H1 (cell line): ENCODE measurements at regions not wholly inside any gene's neighbourhood (a gene's known extent, or its start where the extent isn't known, plus 50 kb on each side); places are given as distances from the start of the nearest gene placed in this dataset.

ENCODE experiments used
- CTCF ChIA-PET: fragments of 300-600 bp; sonication (Branson Sonifier 250); formaldehyde crosslinking; loops from one replicate; lab custom pipeline; 2021; ENCODE audit not compliant: partially characterized antibody; lab: Charles Lee
- POLR2A ChIA-PET: fragments of 300-600 bp; sonication (Branson Sonifier 250); formaldehyde crosslinking; loops from one replicate; lab custom pipeline; 2021; ENCODE audit warnings: inconsistent platforms; ENCODE audit not compliant: partially characterized antibody; lab: Charles Lee
- DNase-seq, 2 experiments: peaks; one replicate each; pipeline versions ENCODE4 v3.0.0 to v3.0.0-alpha.2; 2010 to 2022; ENCODE audit warnings: low spot score in 2 of 2, low read depth in 1 of 2, mixed read lengths in 1 of 2
- FAIRE-seq: peaks from 2 replicates; lab custom pipeline; 2011; peaks lifted over from hg19 to GRCh38; lab: Jason Lieb, UNC
- H2AFZ ChIP-seq: 2 replicates; pipeline ENCODE4 v1.8.1; 2012; ENCODE audit warnings: low read length, inconsistent platforms
- H2AK5ac ChIP-seq: 2 replicates; pipeline ENCODE4 v1.6.1; 2013; ENCODE audit warnings: low read depth, low read length
- H2BK120ac ChIP-seq: replicated peaks from 2 replicates; pipeline ENCODE3; 2013; ENCODE audit warnings: low read depth, low read length, inconsistent platforms
- H2BK12ac ChIP-seq: 2 replicates; pipeline ENCODE4 v1.6.1; 2013; ENCODE audit warnings: low read depth, low read length
- H2BK15ac ChIP-seq: 2 replicates; pipeline ENCODE4 v1.6.1; 2013; ENCODE audit warnings: low read length
- H2BK20ac ChIP-seq: 2 replicates; pipeline ENCODE4 v1.6.1; 2013; ENCODE audit warnings: low read length
- H2BK5ac ChIP-seq: 2 replicates; pipeline ENCODE4 v1.6.1; 2013; ENCODE audit warnings: low read depth, low read length
- H3K14ac ChIP-seq: 2 replicates; pipeline ENCODE4 v1.6.1; 2013; ENCODE audit warnings: inconsistent platforms; ENCODE audit not compliant: insufficient read length
- H3K18ac ChIP-seq: 2 replicates; pipeline ENCODE4 v1.6.1; 2013; ENCODE audit warnings: low read length; ENCODE audit errors: extremely low read depth
- H3K23ac ChIP-seq: 2 replicates; pipeline ENCODE4 v1.6.1; 2013; ENCODE audit warnings: inconsistent platforms; ENCODE audit not compliant: insufficient read length
- H3K23me2 ChIP-seq: 2 replicates; pipeline ENCODE4 v1.6.1; 2013; ENCODE audit warnings: low read depth, low read length
- H3K27ac ChIP-seq: 2 replicates; pipeline ENCODE4 v1.6.1; 2011; ENCODE audit warnings: low read depth, low read length, inconsistent platforms
- H3K27me3 ChIP-seq, 4 experiments: replicated peaks in 1 of 4; 1 replicate in 1 of 4; 2 replicates in 3 of 4; pipeline versions ENCODE4 v1.6.1 to v1.8.1; 2011 to 2013; ENCODE audit warnings: low read length in 3 of 4, mild to moderate bottlenecking in 3 of 4, inconsistent platforms in 2 of 4, mixed read lengths in 2 of 4, moderate library complexity in 1 of 4; ENCODE audit not compliant: control insufficient read depth in 3 of 4, insufficient read depth in 3 of 4; ENCODE audit errors: extremely low read depth in 1 of 4
- H3K36me3 ChIP-seq, 4 experiments: 2 replicates each; pipeline versions ENCODE4 v1.6.1 to v1.8.1; 2011 to 2013; ENCODE audit warnings: mild to moderate bottlenecking in 4 of 4, low read length in 3 of 4, moderate library complexity in 2 of 4, control low read depth in 1 of 4, inconsistent platforms in 1 of 4; ENCODE audit not compliant: insufficient read depth in 4 of 4, control insufficient read depth in 2 of 4
- H3K4ac ChIP-seq: replicated peaks from 2 replicates; pipeline ENCODE3; 2013; ENCODE audit warnings: low read length, low read depth, mixed read lengths, inconsistent platforms; ENCODE audit not compliant: insufficient read length
- H3K4me1 ChIP-seq, 4 experiments: replicated peaks in 1 of 4; 1 replicate in 1 of 4; 2 replicates in 3 of 4; pipeline versions ENCODE4 v1.6.1 to v1.8.1; 2011 to 2013; ENCODE audit warnings: low read length in 3 of 4, inconsistent platforms in 2 of 4, mixed read lengths in 1 of 4; ENCODE audit not compliant: insufficient read depth in 4 of 4, control insufficient read depth in 3 of 4
- H3K4me2 ChIP-seq, 2 experiments: 2 replicates each; pipeline versions ENCODE4 v1.6.1 to v1.8.1; 2011 to 2013; ENCODE audit warnings: low read depth in 2 of 2, low read length in 2 of 2, control low read depth in 1 of 2, inconsistent platforms in 1 of 2, mild to moderate bottlenecking in 1 of 2; ENCODE audit not compliant: insufficient read depth in 1 of 2
- H3K4me3 ChIP-seq, 4 experiments: fragments of 200-600, 300-600 bp in 1 of 4; sonication (generic), shearing (Covaris generic), sonication (Bioruptor Twin) in 1 of 4; 2 replicates each; pipeline versions ENCODE4 v1.5.1 to v1.8.1; 2011 to 2016; ENCODE audit warnings: low read length in 4 of 4, low read depth in 3 of 4, control low read depth in 2 of 4, inconsistent platforms in 2 of 4, mild to moderate bottlenecking in 2 of 4, mixed read lengths in 1 of 4, moderate library complexity in 1 of 4; ENCODE audit not compliant: insufficient read depth in 2 of 4; ENCODE audit errors: extremely low read depth in 1 of 4
- H3K56ac ChIP-seq: replicated peaks from 2 replicates; pipeline ENCODE3; 2013; ENCODE audit warnings: low read depth, mild to moderate bottlenecking, mixed read lengths, low read length, inconsistent platforms; ENCODE audit not compliant: insufficient read length
- H3K79me1 ChIP-seq: 2 replicates; pipeline ENCODE4 v1.6.1; 2013; ENCODE audit warnings: low read depth, low read length, control low read depth
- H3K79me2 ChIP-seq, 2 experiments: 2 replicates each; pipeline versions ENCODE4 v1.6.1 to v1.8.1; 2012 to 2013; ENCODE audit warnings: low read length in 2 of 2, mild to moderate bottlenecking in 2 of 2, inconsistent platforms in 1 of 2; ENCODE audit not compliant: insufficient read depth in 2 of 2, control insufficient read depth in 1 of 2
- H3K9ac ChIP-seq, 4 experiments: replicated peaks in 1 of 4; 1 replicate in 1 of 4; 2 replicates in 3 of 4; pipeline versions ENCODE4 v1.6.1 to v1.8.1; 2011 to 2013; ENCODE audit warnings: low read depth in 3 of 4, low read length in 3 of 4, control low read depth in 2 of 4, mild to moderate bottlenecking in 2 of 4, moderate library complexity in 2 of 4, inconsistent platforms in 1 of 4; ENCODE audit errors: extremely low read depth in 1 of 4
- H3K9me3 ChIP-seq, 2 experiments: 2 replicates each; pipeline versions ENCODE4 v1.6.1 to v1.8.1; 2012 to 2013; ENCODE audit warnings: mild to moderate bottlenecking in 2 of 2, moderate library complexity in 2 of 2, control low read depth in 1 of 2, inconsistent platforms in 1 of 2, low read depth in 1 of 2, low read length in 1 of 2, mixed read lengths in 1 of 2; ENCODE audit not compliant: insufficient read depth in 2 of 2
- H4K20me1 ChIP-seq, 2 experiments: replicated peaks in 1 of 2; 2 replicates each; pipeline versions ENCODE3 to v1.8.1; 2011 to 2013; ENCODE audit warnings: inconsistent platforms in 2 of 2, low read length in 2 of 2, mild to moderate bottlenecking in 1 of 2; ENCODE audit not compliant: insufficient read depth in 2 of 2, control insufficient read depth in 1 of 2
- H4K5ac ChIP-seq: 2 replicates; pipeline ENCODE4 v1.6.1; 2013; ENCODE audit warnings: low read length, low read depth, mixed read lengths, inconsistent platforms; ENCODE audit not compliant: insufficient read length
- H4K8ac ChIP-seq: 2 replicates; pipeline ENCODE4 v1.8.0; 2013; ENCODE audit warnings: mild to moderate bottlenecking, moderate library complexity, low read length, inconsistent platforms; ENCODE audit not compliant: insufficient read depth; ENCODE audit errors: extremely low read depth
- H4K91ac ChIP-seq: replicated peaks from 2 replicates; pipeline ENCODE3; 2013; ENCODE audit warnings: low read length, mixed read lengths, inconsistent platforms; ENCODE audit not compliant: insufficient read length
- CBX5 ChIP-seq: fragments of 300-800, 300-1000 bp; sonication (generic); IDR thresholded peaks from 2 replicates; pipeline ENCODE4 v1.7.1; 2016; ENCODE audit warnings: antibody characterized with exemption, low read length, low read depth
- SP4 ChIP-seq: IDR thresholded peaks from 2 replicates; pipeline ENCODE4 v1.6.1; 2012; ENCODE audit warnings: low read length, inconsistent platforms

GRCh38 chr2:150946831-150947230 is 314.8 kb downstream of the RBM43 start:
- Histone ChIP-seq H2BK15ac (no peak overlapping the region), H3K4me2 (no peak overlapping the region), H4K20me1 (no peaks in the 10 kb centered on the region), H3K23ac (no peak overlapping the region), H3K14ac (no peak overlapping the region), H3K4me1 (no peaks in the 10 kb centered on the region), H3K23me2 (no peaks in the 10 kb centered on the region), H3K9me3 (0 out of 4 replicates have a peak, but pooled peaks cover 0 to 2% of the 10 kb centered on the region in 2 experiments), H2BK20ac (no peak overlapping the region), H3K79me1 (no peaks in the 10 kb centered on the region), H2AFZ (no peak overlapping the region), H2BK12ac (no peak overlapping the region), H3K9ac (no peak overlapping the region), H3K18ac (no peak overlapping the region), H3K56ac (no peak overlapping the region), H2BK5ac (no peak overlapping the region), H2AK5ac (no peak overlapping the region), H4K5ac (no peak overlapping the region), H3K4ac (no peak overlapping the region), H3K36me3 (no peaks in the 10 kb centered on the region; a peak in 1 of 8 replicates), H3K27me3 (peaks cover 0 to 1% (median 0%) of the 10 kb centered on the region in 4 experiments; a peak in 1 of 7 replicates), H3K27ac (no peak overlapping the region), H3K4me3 (no peak overlapping the region), H3K79me2 (no peaks in the 10 kb centered on the region), H4K91ac (no peak overlapping the region), H4K8ac (no peak overlapping the region), H2BK120ac (no peak overlapping the region)
- no peak for FAIRE-seq
- DNase-seq = no peak
- POLR2A ChIA-PET = no interaction called here
- no peak for TF ChIP-seq CBX5
- TF ChIP-seq SP4 = no peak
- CTCF ChIA-PET = interaction anchor here (0.6 kb wide), 2 partner anchors 36 to 55 kb away, joined by 3 to 4 read pairs; no protein-coding TSS in a partner anchor
